Mucosa of descending colon (tissue), 3 donors: ENCODE measurements at regions not wholly inside any gene's neighbourhood (a gene's known extent, or its start where the extent isn't known, plus 50 kb on each side); places are given as distances from the start of the nearest gene placed in this dataset.

ENCODE experiments used
- ATAC-seq: fragments of 200-7000 bp; cut with Tn5 transposase; one replicate; pipeline ENCODE4 v1.9.1; 2020; ENCODE audit warnings: mild to moderate bottlenecking, moderate library complexity
- DNase-seq, 3 donors: peaks; one replicate each; pipeline ENCODE4 v3.0.0-alpha.2; 2020
- H3K36me3 ChIP-seq: fragments of 200-600 bp; one replicate; pipeline ENCODE4 v1.8.0; 2021; ENCODE audit warnings: low read depth, mild to moderate bottlenecking
- H3K4me1 ChIP-seq: fragments of 200-600 bp; one replicate; pipeline ENCODE4 v1.8.0; 2021; ENCODE audit warnings: low read depth, mild to moderate bottlenecking
- H3K4me3 ChIP-seq: fragments of 200-600 bp; one replicate; pipeline ENCODE4 v1.8.0; 2021; ENCODE audit warnings: mild to moderate bottlenecking
- H3K9me3 ChIP-seq: fragments of 200-600 bp; one replicate; pipeline ENCODE4 v1.8.0; 2021; ENCODE audit warnings: mild to moderate bottlenecking
- CTCF ChIP-seq: fragments of 200-600 bp; IDR thresholded peaks from one replicate; pipeline ENCODE4 v1.8.0; 2022; ENCODE audit warnings: antibody characterized with exemption, mild to moderate bottlenecking
- intact Hi-C, 2 donors: fragments of 100-400 bp; cut with DNase I in 1 of 2; cut with micrococcal nuclease in 1 of 2; formaldehyde crosslinking; loops; one replicate each; pipeline versions ENCODE4 v1.11.0 to v1.11.1; 2022; cut with DNase I, micrococcal nuclease
- donor health status: DM: no; HTN: no; CAD: no; lungs with moderate emphysema.
- donor health status: DM: no; HTN: no; CAD: no.
- donor health status: DM: no; HTN: yes; CAD: no.

- no peak overlapping the region for H3K4me3 ChIP-seq
- TF ChIP-seq CTCF = no peak
These were observed 58.8 kb upstream of the GFPT2 start for GRCh38 chr5:180411948-180412347.

DNA sequence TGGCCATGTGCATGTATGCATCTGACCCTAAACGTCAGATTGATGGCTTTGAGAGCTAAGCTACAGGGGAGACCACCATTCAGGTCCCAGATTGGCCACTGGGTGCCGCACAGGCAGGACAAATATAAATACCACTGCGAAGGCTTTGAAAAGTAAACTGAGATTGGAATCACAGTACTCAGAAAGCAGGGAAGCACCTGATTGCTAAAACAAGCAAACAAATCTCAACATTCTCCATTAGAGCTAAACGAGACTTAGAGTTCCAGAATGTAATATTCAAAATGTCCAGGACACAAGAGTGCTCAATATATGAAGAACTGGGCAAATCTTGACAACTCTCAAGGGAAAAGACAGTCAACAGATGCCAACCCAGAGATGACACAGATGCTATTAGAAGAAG lies 61.0 kb upstream of the GFPT2 start:
- no peaks in the 10 kb centered on the region for H3K4me1 ChIP-seq
- TF ChIP-seq CTCF = no peak
- H3K36me3 ChIP-seq = no peaks in the 10 kb centered on the region
- ATAC-seq (no peak), DNase-seq (no peak)
- no peaks in the 10 kb centered on the region for H3K9me3 ChIP-seq
- intact Hi-C loops = no loop called here
- no peak overlapping the region for H3K4me3 ChIP-seq

More at GRCh38 chr5:180411948-180412347, 58.8 kb upstream of the GFPT2 start:
- H3K9me3 ChIP-seq = no peaks in the 10 kb centered on the region
- no peaks in the 10 kb centered on the region for H3K4me1 ChIP-seq
- no peak for ATAC-seq
- no peaks in the 10 kb centered on the region for H3K36me3 ChIP-seq
- DNase-seq = no peak
- intact Hi-C loops = no loop called here

DNA sequence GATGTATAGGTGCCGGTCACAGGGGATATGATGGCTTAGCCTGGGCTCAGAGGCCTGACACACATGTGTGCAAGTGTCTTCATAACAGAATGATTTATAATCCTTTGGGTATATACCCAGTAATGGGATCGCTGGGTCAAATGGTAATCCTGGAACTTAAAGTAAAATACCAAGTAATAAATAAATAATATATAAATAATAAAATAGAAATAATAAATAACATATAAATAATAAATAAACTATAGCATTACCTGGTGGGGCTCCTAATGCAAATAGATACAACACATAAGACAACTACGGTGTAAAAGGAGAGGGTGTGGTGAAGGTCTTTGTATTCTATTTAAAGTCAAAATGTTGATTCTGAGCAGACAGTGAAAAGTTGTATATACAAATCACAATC lies 68.5 kb upstream of the GFPT2 start:
- Histone ChIP-seq H3K4me1 (no peaks in the 10 kb centered on the region), H3K36me3 (no peaks in the 10 kb centered on the region), H3K4me3 (no peak overlapping the region), H3K9me3 (no peaks in the 10 kb centered on the region)
- DNase-seq (no peak), ATAC-seq (no peak)
- intact Hi-C loops = no loop called here
- no peak for TF ChIP-seq CTCF

DNA sequence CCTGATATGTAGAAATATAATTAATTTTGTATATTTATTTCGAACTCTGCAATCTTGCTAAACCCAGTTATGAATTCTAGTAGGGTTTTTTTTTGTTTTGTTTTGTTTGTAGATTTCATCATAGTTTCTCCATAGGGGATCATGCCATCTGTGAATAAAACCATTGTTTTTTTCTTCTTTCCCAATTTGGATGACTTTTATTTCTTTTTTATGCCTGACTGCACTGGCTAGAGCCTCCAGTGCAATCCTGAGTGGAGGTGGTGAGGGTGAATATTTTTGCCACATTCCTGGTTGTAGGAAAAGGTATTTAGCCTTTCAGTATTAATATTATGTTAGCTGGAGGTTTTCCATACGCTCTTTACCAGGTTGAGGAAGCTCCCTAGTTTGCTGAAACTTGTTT lies 70.0 kb upstream of the GFPT2 start:
- no peaks in the 10 kb centered on the region for H3K9me3 ChIP-seq
- TF ChIP-seq CTCF = no peak
- H3K4me3 ChIP-seq = no peak overlapping the region
- intact Hi-C loops = no loop called here
- no peaks in the 10 kb centered on the region for H3K36me3 ChIP-seq
- no peak for ATAC-seq
- no peak for DNase-seq
- no peaks in the 10 kb centered on the region for H3K4me1 ChIP-seq

DNA sequence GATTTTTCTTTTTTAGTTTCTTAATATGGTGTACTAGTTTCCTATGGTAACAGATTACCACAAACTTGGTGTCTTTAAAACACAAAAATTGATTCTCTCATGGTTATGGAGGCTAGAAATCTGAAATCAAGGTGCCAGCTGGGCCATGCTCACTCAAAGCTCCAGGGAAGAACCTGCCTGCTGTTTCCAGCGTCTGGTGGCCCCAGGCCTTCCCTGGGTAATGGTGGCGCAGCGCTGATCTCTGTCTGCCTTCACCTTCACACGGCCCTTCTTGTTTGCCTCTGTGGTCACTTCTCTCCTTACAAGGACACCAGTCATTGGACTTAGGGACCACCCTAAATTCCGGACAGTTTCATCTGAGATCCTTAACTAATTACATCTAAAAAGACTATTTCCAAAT lies 70.5 kb upstream of the GFPT2 start:
- no peak for ATAC-seq
- no peaks in the 10 kb centered on the region for H3K4me1 ChIP-seq
- H3K9me3 ChIP-seq = no peaks in the 10 kb centered on the region
- no peak overlapping the region for H3K4me3 ChIP-seq
- no peak for TF ChIP-seq CTCF
- no peaks in the 10 kb centered on the region for H3K36me3 ChIP-seq
- intact Hi-C loops = no loop called here
- DNase-seq = no peak

- Histone ChIP-seq H3K36me3 (no peaks in the 10 kb centered on the region), H3K9me3 (no peaks in the 10 kb centered on the region), H3K4me1 (no peaks in the 10 kb centered on the region), H3K4me3 (no peak overlapping the region)
- intact Hi-C loops = no loop called here
- TF ChIP-seq CTCF = no peak
- DNase-seq = no peak
- no peak for ATAC-seq
These were observed 70.1 kb upstream of the CNOT6 start for GRCh38 chr5:180424094-180424493.
